ENCODE measurements at regions not wholly inside any gene's neighbourhood (a gene's known extent, or its start where the extent isn't known, plus 50 kb on each side); places are given as distances from the start of the nearest gene placed in this dataset.

DNA sequence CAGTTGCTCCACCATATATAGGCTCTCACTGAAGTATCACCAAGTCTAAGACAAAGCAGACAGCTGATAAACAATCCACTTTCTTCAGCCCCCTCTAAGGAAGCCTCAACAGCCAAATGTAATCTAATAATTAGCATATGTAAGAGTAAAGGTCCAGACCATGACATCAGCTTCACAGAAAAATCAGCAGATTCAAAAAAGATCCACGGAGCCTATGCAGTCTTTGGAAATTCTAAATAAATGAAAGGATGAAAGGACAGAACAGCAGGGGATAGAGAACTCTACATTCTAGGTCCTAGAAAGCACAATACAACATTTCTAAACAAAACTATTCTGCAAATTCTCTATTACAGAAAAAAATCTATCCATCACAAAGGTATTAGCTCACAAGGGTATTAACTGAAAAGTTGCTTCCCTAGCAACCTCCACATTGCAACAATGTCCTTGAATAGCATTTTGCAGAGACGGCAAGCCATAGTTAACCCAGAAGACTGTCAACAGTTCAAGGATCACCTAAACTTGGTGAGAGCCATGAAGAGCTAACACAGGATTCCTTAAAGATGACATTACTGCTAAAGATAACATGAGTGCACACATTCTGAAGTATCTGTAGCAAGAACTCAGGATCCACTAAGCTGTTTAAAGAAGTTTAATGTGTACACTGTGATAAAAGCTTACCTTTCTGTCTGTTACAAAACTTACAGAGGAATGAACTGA lies 74.3 kb downstream of the SIPA1L2 start:
- no peak for DNase-seq (ENCODE audit: low spot score)

DNA sequence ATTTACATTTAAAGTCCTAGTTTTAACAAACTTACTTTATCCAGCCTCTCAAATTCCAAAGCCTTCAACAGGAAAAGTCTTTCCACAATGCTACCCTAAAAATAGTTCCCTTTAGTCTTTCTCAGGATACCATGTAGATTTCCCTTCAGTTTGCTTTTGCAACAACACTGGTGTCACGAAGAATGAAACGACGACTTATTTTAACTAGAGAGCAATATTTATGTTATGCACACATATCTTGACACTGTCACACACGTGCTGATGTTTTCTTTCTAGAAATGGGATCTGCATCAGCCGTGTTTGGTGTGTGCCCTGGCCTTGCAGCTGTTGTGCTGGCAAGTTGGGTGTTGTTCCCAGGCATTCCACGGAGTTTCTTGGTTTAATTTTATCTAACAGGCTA lies 75.5 kb downstream of the SIPA1L2 start:
- DNase-seq (ENCODE audit: low spot score) = no peak

DNA sequence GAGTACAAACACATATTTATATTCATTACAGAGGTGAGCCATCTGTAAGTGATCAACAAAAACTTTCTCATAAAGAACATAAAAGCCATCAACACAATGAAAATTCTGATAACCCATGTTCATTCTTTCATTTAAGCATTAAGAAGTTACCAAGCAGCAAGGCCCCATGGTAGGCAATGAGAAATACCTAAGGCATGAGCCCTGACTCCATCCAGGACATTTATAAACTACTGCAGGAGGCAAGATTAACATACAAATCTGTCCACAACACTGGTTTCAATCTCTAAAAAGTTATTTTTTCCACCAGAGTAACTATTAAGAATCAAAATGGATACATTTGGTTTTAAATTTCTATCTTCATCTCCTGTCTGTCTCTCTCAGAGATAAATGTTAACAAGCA lies 76.1 kb downstream of the SIPA1L2 start:
- no peak for DNase-seq (ENCODE audit: low spot score)

DNA sequence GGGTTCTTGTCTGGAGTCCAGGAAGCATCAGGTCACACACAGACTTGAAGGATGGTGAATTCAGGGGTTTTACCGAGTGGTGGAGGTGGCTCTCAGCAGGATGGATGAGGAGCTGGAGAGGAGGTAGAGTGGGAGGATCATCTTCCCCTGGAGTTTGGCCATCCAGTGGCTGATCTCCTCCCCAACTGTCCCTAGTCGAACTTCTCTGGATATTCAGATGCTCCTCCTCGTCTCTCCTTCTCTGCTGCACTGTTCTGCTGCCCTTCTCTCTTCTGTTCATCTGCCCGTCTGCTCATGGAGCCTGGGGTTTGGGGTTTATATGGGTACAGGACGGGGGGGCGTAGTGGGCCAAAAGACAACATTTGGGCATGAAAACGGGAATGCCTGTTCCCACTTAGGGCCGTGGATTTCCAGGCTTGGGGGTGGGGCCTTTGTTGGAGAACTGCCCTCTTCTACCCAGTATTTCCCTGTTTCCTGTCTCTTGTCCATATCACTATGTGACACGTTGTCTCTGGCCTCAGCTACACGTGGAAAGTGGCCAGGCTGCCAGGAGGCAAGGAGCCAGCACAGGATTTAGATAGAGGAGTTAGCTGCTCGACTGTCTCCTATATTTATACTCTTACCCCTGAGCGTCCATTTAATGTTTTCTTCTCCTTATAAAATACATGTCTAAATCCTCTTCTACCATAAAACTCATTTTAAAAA lies 76.7 kb downstream of the SIPA1L2 start:
- DNase-seq (ENCODE audit: low spot score) = no peak

DNA sequence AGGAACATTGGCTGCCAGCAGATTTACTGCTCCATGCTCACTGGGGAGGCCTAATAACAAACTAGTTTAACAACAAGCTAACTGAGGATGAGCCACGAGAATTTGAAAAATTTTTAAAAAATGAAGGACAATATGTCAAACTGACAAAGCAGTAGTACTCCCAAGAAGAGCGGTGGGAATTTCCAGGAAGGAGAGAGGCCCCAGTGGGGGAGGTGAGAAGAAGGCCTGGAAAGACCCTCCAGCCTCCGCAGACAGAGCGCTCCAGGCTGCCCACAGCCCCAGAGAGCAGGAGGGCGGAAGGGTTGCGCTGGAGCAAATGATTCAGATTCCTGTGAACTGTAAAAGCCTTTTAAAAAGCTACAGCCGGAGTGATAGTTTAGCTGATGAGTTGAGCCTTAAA lies 78.5 kb downstream of the SIPA1L2 start:
- no peak for DNase-seq (ENCODE audit: low spot score)

DNA sequence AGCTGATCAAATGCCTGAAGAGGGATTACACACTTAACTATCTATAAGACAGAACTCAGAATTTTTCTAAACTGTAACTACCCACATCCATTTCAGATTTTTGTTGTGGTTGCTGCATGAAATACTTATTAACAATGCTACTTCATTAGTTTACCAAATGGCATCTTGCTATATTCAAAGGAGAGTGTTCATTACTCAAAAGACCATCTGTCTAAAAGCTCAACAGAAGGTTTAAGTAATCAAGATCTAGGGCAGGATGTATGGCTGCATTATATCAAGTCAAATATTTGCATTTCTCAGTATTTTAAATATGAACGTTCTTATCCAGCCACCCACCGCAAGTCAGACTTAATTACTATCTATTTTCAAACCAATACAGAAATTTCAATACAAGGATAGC lies 79.9 kb downstream of the SIPA1L2 start:
- DNase-seq (ENCODE audit: low spot score) = no peak

DNA sequence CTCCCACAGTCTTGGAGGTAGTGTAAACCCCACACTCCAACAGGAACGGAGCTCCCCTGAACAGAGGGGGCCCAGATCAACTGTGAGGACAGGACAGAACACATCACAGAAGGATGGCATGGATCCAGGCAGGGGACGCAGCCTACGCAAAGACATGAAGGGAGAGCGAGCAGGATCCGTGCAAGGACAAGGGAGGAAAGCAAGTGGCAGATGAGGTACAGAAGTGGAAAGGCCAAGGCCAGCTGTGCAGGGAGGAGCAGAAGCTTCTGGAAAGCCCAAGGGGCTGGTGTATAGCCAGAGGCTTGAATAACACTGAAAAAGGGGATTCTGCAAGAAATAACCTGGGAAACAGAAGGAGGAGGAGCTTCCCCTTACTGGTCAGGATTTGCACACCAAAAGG lies 81.2 kb downstream of the SIPA1L2 start:
- DNase-seq (ENCODE audit: low spot score) = no peak

DNA sequence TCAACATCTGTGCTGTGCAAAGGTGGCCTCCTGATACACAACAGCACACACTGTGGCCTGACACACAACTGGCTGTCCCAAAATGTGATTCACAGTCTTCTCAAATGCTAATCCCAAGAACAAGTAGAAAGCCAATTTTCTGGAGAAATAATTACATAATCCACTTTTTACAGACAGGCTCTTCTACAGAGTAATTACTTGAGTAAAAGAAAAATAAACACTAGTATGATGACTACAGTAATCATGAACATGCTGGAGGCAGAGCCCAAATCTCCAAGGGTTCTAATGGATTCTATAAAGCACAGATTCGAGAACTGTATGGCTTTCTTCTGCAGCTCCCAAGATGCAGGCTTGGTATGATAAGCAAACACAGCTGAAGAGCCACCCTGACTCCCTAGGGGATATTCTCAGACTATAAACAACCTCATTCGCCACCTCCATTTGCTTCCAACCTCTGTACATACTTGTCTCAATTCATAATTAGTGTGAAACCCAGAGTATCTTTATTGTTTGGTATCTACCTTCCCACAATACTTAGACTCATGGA lies 81.9 kb downstream of the SIPA1L2 start:
- no peak for DNase-seq (ENCODE audit: low spot score)

DNA sequence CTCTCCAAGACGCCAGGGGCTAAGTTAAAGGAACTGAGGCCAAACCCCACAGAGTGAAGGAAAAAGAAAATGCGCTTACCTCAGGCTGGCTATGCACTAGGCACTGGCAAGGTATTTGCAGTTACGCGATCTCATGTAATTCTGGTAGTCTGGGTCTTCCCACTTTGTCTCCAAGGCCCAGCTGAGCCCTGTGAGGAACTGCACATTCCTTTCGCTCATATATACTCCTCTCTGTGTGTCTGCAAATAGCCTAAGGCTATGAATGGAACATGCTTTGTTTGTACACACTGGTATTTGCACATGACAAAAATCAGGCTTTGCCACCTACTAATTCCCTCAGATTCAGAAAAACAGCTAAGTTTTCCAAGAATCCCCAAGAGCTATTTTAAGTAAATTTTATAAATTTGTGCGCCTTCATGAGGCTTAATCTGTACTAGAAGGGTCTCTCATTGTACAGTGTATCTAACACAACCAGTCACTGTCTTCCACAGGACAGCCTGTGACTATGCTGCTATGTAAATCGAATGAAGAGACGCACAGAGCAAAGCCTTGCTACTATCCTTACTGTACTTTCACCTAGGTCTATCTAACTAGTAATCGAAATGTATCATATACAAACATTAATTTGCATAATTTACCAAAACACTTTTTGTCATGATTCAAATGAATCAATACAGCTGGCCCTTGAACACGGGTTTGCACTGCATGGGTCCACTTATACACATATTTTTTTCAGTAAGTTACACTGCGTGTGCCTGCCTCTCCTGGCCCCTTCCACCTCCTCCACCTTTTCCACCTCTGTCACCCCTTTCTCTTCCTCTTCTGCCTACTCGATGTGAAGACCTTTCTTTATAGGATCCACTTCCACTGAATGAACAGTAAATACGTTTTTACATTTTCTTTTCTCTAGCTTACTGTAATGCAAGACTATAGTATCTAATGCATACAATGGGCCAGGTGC lies 87.0 kb downstream of the SIPA1L2 start:
- no peak for DNase-seq (ENCODE audit: low spot score)

DNA sequence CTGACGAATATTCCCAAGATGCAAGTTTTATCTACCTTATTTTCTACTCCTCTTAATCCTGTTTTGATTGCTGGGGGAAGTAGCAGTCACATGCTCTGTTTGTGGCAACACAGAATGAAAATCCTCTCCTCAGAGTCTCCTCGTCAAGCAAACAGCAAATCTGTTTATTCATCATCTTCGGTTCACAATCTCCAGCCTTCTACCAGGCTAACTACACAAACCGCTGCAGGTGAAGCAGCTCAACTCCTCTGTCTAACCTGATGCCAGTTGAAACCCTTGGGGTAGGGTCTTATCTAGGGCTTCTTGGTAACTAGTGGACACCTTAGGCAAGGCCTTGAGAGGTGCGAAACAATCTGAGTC lies 91.0 kb downstream of the SIPA1L2 start:
- no peak for DNase-seq (ENCODE audit: low spot score)

DNA sequence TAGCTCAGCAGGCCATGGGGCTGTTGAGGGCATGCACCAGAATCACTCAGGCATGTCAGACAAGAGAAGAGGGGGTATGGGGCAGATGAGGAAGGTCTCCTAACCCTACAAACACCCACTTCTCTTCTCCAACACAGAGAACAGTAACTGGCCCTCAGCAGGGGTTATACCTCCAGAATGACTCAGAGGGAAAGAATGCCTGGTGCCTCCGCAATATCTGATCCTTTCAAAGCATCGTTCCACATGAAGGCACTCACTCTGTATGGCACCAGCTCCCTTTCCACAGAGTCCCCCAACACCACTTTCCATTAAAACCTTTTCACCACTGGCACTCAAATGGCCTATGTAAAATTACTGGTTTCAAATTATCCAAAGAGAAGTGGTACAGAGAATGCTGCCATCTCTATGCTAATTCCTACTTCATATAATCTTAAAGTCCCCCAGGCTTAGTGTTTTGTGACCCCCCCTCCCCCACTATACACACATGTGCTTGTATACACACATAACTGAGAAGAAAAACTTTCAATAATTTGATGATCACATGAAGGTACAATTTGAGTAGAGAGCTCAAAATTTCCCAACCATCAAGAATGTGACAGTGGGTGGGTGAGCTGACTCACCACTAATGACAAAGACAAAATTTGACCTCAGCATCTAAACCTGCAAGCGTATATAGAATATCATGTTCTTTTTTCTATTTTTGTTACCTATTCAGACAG lies 91.5 kb downstream of the SIPA1L2 start:
- peak; percentile 58 for DNase-seq (ENCODE audit: low spot score)

DNA sequence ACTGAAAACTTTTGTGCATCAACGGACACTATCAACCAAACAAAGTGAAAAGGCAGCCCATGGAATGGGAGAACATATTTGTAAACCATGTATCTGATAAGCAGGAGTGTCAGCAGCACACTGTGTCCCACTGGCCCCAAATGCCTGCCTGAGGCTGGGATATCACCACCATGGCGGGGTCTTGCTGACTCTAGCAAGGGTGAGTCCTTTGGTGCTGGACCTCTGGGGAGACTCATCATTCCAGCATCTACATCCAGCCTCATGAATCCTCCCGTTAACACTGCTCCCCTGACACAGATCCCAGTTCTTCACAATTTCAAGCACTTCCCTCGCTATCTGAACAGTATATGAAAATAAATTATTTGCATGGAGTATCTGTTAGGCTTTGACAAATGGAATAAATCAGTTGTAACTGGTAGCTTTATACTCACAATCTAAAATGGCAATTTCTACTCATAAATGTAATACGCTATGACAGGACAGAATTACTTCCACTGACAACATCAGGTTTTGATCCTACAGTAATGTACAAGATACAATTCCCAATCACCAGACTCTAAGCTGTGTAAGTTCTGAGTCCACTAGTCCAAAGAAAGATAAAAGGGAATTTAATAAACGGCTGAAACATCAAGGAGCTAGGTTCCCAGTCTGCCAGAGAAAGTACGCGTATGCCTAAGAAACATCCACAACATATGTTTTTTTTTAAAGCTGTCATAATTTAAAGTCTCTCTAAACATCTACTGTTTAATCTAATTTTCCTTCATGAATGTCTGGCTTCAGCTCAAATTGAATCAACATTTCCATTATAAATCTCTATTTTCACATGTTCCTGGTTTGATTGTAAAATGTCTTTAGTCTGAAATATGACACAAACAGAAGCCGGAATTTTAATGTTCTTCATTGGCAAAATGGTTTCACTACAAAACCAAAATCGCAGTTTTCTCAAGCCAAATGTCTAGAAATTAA lies 95.1 kb downstream of the SIPA1L2 start:
- DNase-seq (ENCODE audit: low spot score) = no peak

DNA sequence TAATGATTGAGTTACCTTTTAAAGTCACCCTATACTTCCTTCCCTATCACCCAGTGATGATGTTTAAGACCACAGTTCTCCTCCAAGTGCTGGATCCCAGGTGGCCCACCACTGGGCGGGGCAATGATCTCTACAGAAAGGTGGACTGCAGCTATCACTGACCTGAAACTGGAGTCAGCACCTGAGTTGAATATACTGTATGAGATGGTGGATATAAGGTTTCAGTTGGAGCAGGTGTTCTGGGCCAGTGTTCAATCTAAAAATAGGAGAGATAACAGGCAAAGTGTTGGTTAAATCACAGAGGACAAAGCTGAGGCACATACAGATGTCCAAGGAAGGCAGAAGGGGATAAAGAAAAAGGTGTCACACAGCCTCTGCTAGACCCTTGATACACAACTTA lies 96.6 kb downstream of the SIPA1L2 start:
- no peak for DNase-seq (ENCODE audit: low spot score)

DNA sequence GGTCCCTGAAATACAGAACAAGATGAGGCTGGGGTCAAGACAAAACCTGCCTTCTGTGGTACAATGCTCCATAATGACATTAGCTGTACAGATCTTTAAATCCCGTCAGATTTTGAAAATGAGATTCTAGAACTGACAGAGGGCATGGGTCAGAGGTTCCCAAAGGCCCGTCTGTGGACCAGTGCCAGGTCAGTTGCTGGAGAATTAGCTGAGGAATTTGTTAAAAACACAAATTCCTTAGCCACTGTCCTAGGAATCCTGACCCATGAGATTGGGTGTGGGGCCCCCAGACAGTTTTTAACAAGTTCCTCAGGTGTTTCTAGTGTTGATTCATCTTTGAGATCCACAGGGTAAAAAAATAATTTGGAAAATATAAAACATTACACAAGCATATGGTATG lies 97.0 kb downstream of the SIPA1L2 start:
- DNase-seq (ENCODE audit: low spot score) = no peak

DNA sequence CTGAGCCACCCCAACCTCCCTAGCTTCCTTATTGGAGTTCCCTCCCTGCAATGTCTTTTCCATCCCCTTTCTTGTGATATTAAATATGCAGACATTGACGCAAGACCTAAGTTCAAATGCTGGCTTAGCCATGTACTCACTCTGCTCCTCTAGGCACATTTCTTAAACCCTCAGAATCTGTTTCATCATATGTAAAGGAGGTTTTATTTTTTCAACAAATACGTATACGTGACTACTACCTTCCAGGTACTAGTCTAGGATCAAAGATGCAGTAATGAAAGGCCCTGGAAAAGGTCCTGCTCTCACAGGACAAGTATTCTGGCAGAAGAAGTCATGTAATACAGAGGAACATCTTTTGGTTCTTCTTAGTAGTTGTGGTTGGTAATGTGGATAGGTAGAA lies 98.6 kb downstream of the SIPA1L2 start:
- no peak for DNase-seq (ENCODE audit: low spot score)

DNA sequence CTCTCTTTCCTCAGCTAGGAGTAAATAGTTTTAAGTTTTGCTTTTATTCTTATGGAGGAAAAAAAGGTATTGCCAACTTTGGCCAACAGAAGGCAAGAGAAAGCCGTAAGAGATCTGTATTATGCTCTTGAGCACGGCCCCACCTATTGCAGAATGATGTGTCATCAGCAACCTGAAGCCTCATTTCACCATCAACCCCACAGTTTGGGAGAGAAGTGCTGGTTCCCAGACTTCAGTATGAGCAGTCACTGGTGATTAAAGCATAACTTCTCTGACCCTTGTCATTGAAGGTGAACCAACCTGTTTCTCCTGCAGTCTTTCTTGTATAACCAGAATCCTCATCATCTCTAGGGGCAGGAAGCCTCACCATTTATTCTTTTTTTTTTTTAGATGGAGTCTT lies 100.2 kb downstream of the SIPA1L2 start:
- peak; percentile 31 for DNase-seq (ENCODE audit: low spot score)

DNA sequence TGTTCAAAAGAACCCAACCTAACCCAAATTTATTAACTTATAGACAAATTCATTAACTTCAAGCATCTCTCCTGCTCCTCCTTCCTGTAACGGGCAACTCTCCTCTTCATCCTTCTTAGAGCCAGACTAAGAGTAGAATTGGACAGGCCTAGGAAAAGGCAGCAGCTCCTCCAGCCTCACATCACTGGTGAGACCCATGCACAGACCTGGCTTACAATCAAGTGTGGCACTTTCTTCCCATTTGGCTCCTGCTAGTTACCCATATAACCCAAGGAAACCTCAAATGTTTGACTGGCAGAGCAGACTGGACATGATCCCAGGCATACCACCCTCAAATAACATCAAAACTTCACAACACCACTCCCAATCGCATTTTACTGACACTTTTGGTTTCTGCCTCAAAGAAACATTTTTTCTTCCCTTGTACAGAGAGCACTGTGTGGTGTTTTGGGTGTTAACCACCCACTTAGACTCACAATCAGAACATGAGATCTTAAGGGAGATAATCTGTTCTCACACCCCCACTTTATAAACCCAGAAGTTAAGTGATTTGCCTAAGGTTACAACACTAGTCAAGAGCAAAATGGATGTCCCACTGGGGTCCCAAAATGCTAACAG lies 101.4 kb downstream of the SIPA1L2 start:
- no peak for DNase-seq (ENCODE audit: low spot score)

DNA sequence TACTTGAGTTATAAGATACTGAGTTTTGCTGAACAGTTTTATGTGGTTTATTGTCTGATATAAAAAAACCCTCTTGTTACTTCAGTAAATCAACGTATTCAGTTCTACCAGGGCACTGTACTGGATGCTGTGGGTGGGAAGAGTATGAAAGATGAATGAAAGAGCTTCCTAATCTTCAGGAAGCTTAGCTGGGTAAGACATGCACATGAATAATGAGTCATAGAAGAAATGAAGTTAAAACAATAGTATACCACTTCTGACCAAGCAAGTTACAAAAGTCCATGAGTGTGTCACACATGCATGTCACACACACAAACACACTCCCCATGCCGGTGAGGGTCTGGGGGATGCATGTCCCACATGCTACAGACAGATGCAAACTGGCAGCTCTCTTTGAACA lies 105.9 kb downstream of the SIPA1L2 start:
- no peak for DNase-seq (ENCODE audit: low spot score)

DNA sequence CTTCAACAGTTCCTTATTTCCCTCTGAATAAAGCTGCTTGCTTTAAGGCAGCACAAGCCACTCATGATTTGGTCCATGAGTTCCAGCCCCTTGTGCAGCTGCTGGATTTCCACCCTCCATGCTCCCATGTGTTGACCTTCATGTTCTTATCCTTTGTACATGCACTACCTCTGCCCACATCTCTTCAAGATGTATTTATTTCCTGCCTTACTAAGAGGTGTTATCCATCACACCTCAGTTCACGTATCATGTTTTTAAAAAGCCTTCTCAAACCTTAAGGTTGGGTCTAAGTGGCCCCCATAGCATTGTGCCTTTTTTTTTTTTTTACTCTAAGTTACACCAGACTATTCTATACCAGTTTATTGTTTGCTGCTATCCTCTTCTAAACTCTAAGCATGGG lies 107.7 kb downstream of the SIPA1L2 start:
- DNase-seq (ENCODE audit: low spot score) = no peak

DNA sequence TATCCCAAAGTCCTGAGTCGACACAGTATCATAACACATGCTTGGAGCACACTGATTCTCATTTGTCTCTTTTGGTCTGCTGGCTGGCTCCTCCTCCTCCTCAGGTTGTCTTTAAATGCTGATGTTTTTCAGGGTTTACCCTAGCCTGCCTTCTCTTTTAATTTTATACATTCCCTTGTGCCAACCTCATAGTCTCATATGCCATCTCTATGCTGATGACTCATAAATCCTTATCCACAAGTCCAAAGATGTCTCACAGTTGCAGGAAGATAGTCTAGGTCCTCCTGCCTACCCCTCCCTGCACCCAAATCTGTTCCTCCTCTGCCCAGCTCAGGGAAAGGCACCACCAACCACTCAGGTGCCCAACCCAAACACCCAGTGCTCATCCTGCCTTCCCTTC lies 108.3 kb downstream of the SIPA1L2 start:
- DNase-seq (ENCODE audit: low spot score) = no peak

All from LoVo (cell line).